ENCODE measurements at regions not wholly inside any gene's neighbourhood (a gene's known extent, or its start where the extent isn't known, plus 50 kb on each side); places are given as distances from the start of the nearest gene placed in this dataset.

DNA sequence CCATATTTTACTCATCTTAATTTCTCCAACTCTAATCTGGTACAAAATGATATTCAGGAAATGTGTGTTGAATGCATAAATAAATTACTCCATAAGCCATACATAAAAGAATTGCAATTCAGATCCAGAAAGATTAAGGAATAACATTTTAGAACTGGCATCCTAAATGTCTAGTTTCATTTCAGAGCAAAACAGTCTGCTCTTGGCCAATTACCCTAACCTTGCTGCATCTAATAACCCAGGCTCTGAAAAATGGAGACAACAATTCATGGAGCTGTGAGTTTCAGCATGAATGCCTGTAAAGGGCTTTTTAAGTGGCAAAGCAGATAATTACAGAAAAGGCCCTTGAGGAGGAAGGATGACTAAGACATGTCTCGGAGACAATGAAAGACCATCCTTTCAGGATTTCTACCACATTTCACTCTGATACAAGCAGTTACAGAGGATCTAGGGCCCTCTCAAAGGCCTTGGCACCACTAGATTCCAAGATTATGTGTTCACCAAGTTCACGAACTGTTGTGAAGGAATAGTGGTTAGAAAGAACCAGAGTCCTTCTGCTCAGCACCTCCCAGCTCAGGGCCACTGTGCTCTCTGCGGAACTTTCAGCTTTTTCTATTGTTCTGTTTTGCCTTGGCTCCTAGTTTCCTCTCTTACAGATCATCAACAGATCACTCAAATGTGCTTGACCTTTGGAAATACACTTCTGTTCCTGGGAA is 157.6 kb upstream of the BLID start:
- TF ChIP-seq POLR2AphosphoS5 (IDR thresholded peaks at IDR 0.05) (no peak), POLR2A (IDR thresholded peaks at IDR 0.05) (no peak), EP300 (IDR thresholded peaks at IDR 0.05) (no peak)
- TF ChIP-seq, protein P1, sequence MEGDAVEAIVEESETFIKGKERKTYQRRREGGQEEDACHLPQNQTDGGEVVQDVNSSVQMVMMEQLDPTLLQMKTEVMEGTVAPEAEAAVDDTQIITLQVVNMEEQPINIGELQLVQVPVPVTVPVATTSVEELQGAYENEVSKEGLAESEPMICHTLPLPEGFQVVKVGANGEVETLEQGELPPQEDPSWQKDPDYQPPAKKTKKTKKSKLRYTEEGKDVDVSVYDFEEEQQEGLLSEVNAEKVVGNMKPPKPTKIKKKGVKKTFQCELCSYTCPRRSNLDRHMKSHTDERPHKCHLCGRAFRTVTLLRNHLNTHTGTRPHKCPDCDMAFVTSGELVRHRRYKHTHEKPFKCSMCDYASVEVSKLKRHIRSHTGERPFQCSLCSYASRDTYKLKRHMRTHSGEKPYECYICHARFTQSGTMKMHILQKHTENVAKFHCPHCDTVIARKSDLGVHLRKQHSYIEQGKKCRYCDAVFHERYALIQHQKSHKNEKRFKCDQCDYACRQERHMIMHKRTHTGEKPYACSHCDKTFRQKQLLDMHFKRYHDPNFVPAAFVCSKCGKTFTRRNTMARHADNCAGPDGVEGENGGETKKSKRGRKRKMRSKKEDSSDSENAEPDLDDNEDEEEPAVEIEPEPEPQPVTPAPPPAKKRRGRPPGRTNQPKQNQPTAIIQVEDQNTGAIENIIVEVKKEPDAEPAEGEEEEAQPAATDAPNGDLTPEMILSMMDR (IDR thresholded peaks at IDR 0.05), result no peak
